Esophagus squamous epithelium (tissue), 5 donors: ENCODE measurements at regions not wholly inside any gene's neighbourhood (a gene's known extent, or its start where the extent isn't known, plus 50 kb on each side); places are given as distances from the start of the nearest gene placed in this dataset.

Source experiments
- DNase-seq: peaks from one replicate; lab custom pipeline; 2025; lab: John Stamatoyannopoulos, UW
- H3K27ac ChIP-seq, 4 donors: fragments of 200-600 bp; sonication (generic); one replicate each; pipeline ENCODE4 v1.5.1; 2016 to 2019; ENCODE audit warnings: mild to moderate bottlenecking in 1 of 4
- H3K27me3 ChIP-seq, 4 donors: fragments of 200-600 bp; sonication (generic); 1 replicate in 3 of 4; 2 replicates in 1 of 4; pipeline versions ENCODE4 v1.5.1 to v1.6.0; 2017 to 2021; ENCODE audit warnings: antibody characterized with exemption in 1 of 4
- H3K36me3 ChIP-seq, 3 donors: fragments of 200-600 bp; sonication (generic); one replicate each; pipeline ENCODE4 v1.5.1; 2016 to 2019
- H3K4me1 ChIP-seq, 3 donors: fragments of 200-600 bp; sonication (generic); one replicate each; pipeline ENCODE4 v1.5.1; 2017 to 2019
- H3K4me3 ChIP-seq, 4 donors: fragments of 200-600 bp; sonication (generic); 1 replicate in 3 of 4; 2 replicates in 1 of 4; pipeline ENCODE4 v1.5.1; 2016 to 2019; ENCODE audit warnings: mild to moderate bottlenecking in 2 of 4, moderate library complexity in 1 of 4
- H3K9me3 ChIP-seq, 3 donors: fragments of 200-600 bp; sonication (generic); one replicate each; pipeline ENCODE4 v1.5.1; 2016 to 2019
- CTCF ChIP-seq, 6 experiments: fragments of 450-650 bp in 4 of 6; fragments of 200-600 bp in 2 of 6; sonication (generic) in 2 of 6; IDR thresholded peaks; one replicate each; pipeline ENCODE4 v1.5.1; 2016 to 2019; ENCODE audit warnings: antibody characterized with exemption in 6 of 6, mild to moderate bottlenecking in 4 of 6, moderate library complexity in 4 of 6
- POLR2A ChIP-seq, 4 donors: fragments of 450-650 bp; IDR thresholded peaks; one replicate each; pipeline ENCODE4 v1.6.1; 2017; ENCODE audit warnings: antibody characterized with exemption in 4 of 4, mild to moderate bottlenecking in 4 of 4, moderate library complexity in 3 of 4
- whole genome bisulfite sequencing, 2 donors: methylation state at CpG; one replicate each; pipeline ENCODE4 v1.1.5; 2018; 5-methylcytosine and 5-hydroxymethylcytosine counted together
- intact Hi-C: fragments of 100-400 bp; cut with DNase I; formaldehyde crosslinking; loops from one replicate; pipeline ENCODE4 v1.15.0; 2022
- donor health status: DM: yes; HTN: yes; CAD: no.

GRCh38 chr3:59253523-59253922, 203.7 kb upstream of the CFAP20DC start:
- Histone ChIP-seq H3K9me3 (no peaks in the 10 kb centered on the region), H3K27me3 (no peaks in the 10 kb centered on the region), H3K27ac (no peak overlapping the region), H3K36me3 (no peaks in the 10 kb centered on the region), H3K4me1 (peaks cover 0 to 3% (median 0%) of the 10 kb centered on the region in 3 donors), H3K4me3 (no peak overlapping the region)
- TF ChIP-seq CTCF (IDR thresholded peaks at IDR 0.05) (no peak), POLR2A (IDR thresholded peaks at IDR 0.05) (no peak)
- 71 to 76% methylated on average over 2 of the region's 2 CpGs for WGBS, 2 donors
- intact Hi-C loops, result no loop called here
- no peak for DNase-seq

GRCh38 chr3:59251869-59252268, 202.0 kb upstream of the CFAP20DC start:
- WGBS, 2 donors, result 70 to 71% methylated on average over 3 of the region's 3 CpGs
- H3K27ac ChIP-seq, result no peak overlapping the region
- no peak for DNase-seq
- H3K27me3 ChIP-seq, result no peaks in the 10 kb centered on the region
- TF ChIP-seq CTCF (IDR thresholded peaks at IDR 0.05) (no peak), POLR2A (IDR thresholded peaks at IDR 0.05) (no peak)
- no peaks in the 10 kb centered on the region for H3K36me3 ChIP-seq
- no peak overlapping the region for H3K4me3 ChIP-seq
- intact Hi-C loops, result no loop called here
- H3K4me1 ChIP-seq, result peaks cover 0 to 15% (median 0%) of the 10 kb centered on the region in 3 donors
- H3K9me3 ChIP-seq, result no peaks in the 10 kb centered on the region

- intact Hi-C loops, result no loop called here
- peaks cover 0 to 28% (median 6%) of the 10 kb centered on the region in 3 donors for H3K4me1 ChIP-seq
- H3K36me3 ChIP-seq, result no peaks in the 10 kb centered on the region
- DNase-seq, result no peak
- no peaks in the 10 kb centered on the region for H3K9me3 ChIP-seq
- H3K4me3 ChIP-seq, result no peak overlapping the region
- TF ChIP-seq POLR2A (IDR thresholded peaks at IDR 0.05), result no peak
- TF ChIP-seq CTCF (IDR thresholded peaks at IDR 0.05), result no peak
- no peaks in the 10 kb centered on the region for H3K27me3 ChIP-seq
- no peak overlapping the region for H3K27ac ChIP-seq
Measured at GRCh38 chr3:59250600-59250999, 200.8 kb upstream of the CFAP20DC start.

GRCh38 chr3:59249698-59250361, 200.0 kb upstream of the CFAP20DC start:
- no peaks in the 10 kb centered on the region for H3K9me3 ChIP-seq
- H3K4me3 ChIP-seq, result no peak overlapping the region
- no peak for DNase-seq
- peaks cover 0 to 31% (median 8%) of the 10 kb centered on the region in 3 donors for H3K4me1 ChIP-seq
- H3K36me3 ChIP-seq, result no peaks in the 10 kb centered on the region
- TF ChIP-seq CTCF (IDR thresholded peaks at IDR 0.05) (no peak), POLR2A (IDR thresholded peaks at IDR 0.05) (no peak)
- intact Hi-C loops, result no loop called here
- WGBS, 2 donors, result 72 to 77% methylated on average over 6 of the region's 6 CpGs
- H3K27ac ChIP-seq, result no peak overlapping the region
- H3K27me3 ChIP-seq, result no peaks in the 10 kb centered on the region

GRCh38 chr3:59249004-59249403, 199.2 kb upstream of the CFAP20DC start:
- intact Hi-C loops, result no loop called here
- no peak overlapping the region for H3K4me3 ChIP-seq
- no peaks in the 10 kb centered on the region for H3K36me3 ChIP-seq
- no peaks in the 10 kb centered on the region for H3K9me3 ChIP-seq
- no peak for DNase-seq
- no peaks in the 10 kb centered on the region for H3K27me3 ChIP-seq
- TF ChIP-seq CTCF (IDR thresholded peaks at IDR 0.05) (no peak), POLR2A (IDR thresholded peaks at IDR 0.05) (no peak)
- H3K4me1 ChIP-seq, result peaks cover 0 to 36% (median 8%) of the 10 kb centered on the region in 3 donors
- H3K27ac ChIP-seq, result no peak overlapping the region
